SK-N-MC (cell line): ENCODE measurements at regions not wholly inside any gene's neighbourhood (a gene's known extent, or its start where the extent isn't known, plus 50 kb on each side); places are given as distances from the start of the nearest gene placed in this dataset.

Experiments
- EZH2 ChIP-seq: fragments of 200-600 bp; sonication (generic); IDR thresholded peaks from one replicate; pipeline ENCODE4 v1.6.1; 2017; ENCODE audit warnings: antibody characterized with exemption
- FOXP2 ChIP-seq: optimal IDR thresholded peaks from 2 replicates; pipeline ENCODE3; 2011; ENCODE audit warnings: mild to moderate bottlenecking, moderate library complexity; ENCODE audit not compliant: insufficient read depth; ENCODE audit errors: extremely low read length, control extremely low read depth
- POLR2AphosphoS5 ChIP-seq: IDR thresholded peaks from 2 replicates; pipeline ENCODE4 v1.6.1; 2012; ENCODE audit warnings: mild to moderate bottlenecking, low read depth, low read length, borderline replicate concordance

DNA sequence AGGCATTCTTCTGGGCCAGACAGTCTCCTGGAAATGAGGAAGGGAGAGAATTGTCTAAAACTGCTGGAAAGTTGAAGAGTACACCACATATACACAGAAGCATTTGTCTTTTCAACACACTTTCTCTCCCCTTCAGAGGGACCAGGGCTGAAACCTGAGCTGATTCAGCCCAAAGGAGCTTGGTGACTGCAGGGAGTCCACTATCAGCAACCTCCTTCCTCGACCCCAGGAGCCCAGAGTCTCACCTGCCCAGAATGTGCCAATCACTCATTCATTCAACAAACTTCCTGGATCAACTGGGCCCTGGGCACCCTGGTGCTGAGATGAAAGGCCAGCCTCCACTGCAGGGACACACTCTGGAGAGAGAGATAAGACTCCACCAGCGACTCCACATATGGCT is 128.9 kb upstream of the VSTM2B start:
- TF ChIP-seq POLR2AphosphoS5 (no peak), EZH2 (no peak), FOXP2 (no peak)
